SU-DHL-6 (cell line): ENCODE measurements at regions not wholly inside any gene's neighbourhood (a gene's known extent, or its start where the extent isn't known, plus 50 kb on each side); places are given as distances from the start of the nearest gene placed in this dataset.

ENCODE experiments used
- H2AFZ ChIP-seq: fragments of 200-600 bp; sonication (generic); 2 replicates; pipeline ENCODE4 v1.6.1; 2014; ENCODE audit warnings: low read depth, mild to moderate bottlenecking, moderate library complexity, mixed read lengths, antibody characterized with exemption, low read length; ENCODE audit not compliant: severe bottlenecking
- H3F3A ChIP-seq: fragments of 200-600 bp; shearing (Covaris generic); 2 replicates; pipeline ENCODE4 v1.6.0; 2016; ENCODE audit warnings: antibody characterized with exemption, mild to moderate bottlenecking; ENCODE audit not compliant: insufficient read depth
- H3K27ac ChIP-seq: fragments of 200-600 bp; sonication (generic); 2 replicates; pipeline ENCODE4 v1.5.1; 2016; ENCODE audit warnings: low read depth, mild to moderate bottlenecking, low read length, moderate library complexity, mixed read lengths
- H3K27me3 ChIP-seq: fragments of 200-600 bp; sonication (generic), shearing (Covaris generic); 2 replicates; pipeline ENCODE4 v1.6.0; 2014; ENCODE audit warnings: mild to moderate bottlenecking, low read length
- H3K36me3 ChIP-seq: fragments of 200-600 bp; sonication (generic); 2 replicates; pipeline ENCODE4 v1.6.1; 2014; ENCODE audit warnings: mild to moderate bottlenecking, low read length, mixed read lengths
- H3K4me2 ChIP-seq: fragments of 300-600, 200-600 bp; shearing (Covaris generic), sonication (generic); 2 replicates; pipeline ENCODE4 v1.6.0; 2014; ENCODE audit warnings: low read length, low read depth, mild to moderate bottlenecking; ENCODE audit not compliant: poor library complexity, severe bottlenecking
- H3K4me3 ChIP-seq: fragments of 200-600 bp; sonication (generic); 2 replicates; pipeline ENCODE4 v1.5.1; 2014; ENCODE audit warnings: antibody characterized with exemption, low read length, mild to moderate bottlenecking, mixed read lengths; ENCODE audit not compliant: insufficient read depth, poor library complexity, severe bottlenecking
- H3K79me2 ChIP-seq: fragments of 200-600 bp; sonication (generic); 2 replicates; pipeline ENCODE4 v1.6.1; 2014; ENCODE audit warnings: mild to moderate bottlenecking, low read length, moderate library complexity; ENCODE audit not compliant: insufficient read depth
- H3K9ac ChIP-seq: fragments of 200-600 bp; sonication (generic); 2 replicates; pipeline ENCODE4 v1.7.0; 2014; ENCODE audit warnings: mild to moderate bottlenecking, low read length
- H3K9me2 ChIP-seq: fragments of 200-600 bp; sonication (generic); replicated peaks from 2 replicates; pipeline ENCODE4 v1.6.1; 2014; ENCODE audit warnings: low read length; ENCODE audit not compliant: insufficient read depth
- H3K9me3 ChIP-seq: fragments of 200-600 bp; sonication (generic); 2 replicates; pipeline ENCODE4 v1.6.1; 2014; ENCODE audit warnings: low read length, mixed read lengths; ENCODE audit not compliant: insufficient read depth
- H4K20me1 ChIP-seq: fragments of 200-600 bp; sonication (generic); 2 replicates; pipeline ENCODE4 v1.6.1; 2014; ENCODE audit warnings: low read depth, mild to moderate bottlenecking, antibody characterized with exemption, low read length, moderate library complexity, mixed read lengths
- CTCF ChIP-seq: fragments of 200-600 bp; sonication (generic); IDR thresholded peaks from one replicate; pipeline ENCODE4 v1.5.1; 2017; ENCODE audit warnings: antibody characterized with exemption, mild to moderate bottlenecking, low read length, moderate library complexity; ENCODE audit not compliant: insufficient read depth, poor library complexity, severe bottlenecking
- EZH2phosphoT487 ChIP-seq: fragments of 200-600 bp; sonication (generic), shearing (Covaris generic); conservative IDR thresholded peaks from 2 replicates; pipeline ENCODE4 v1.6.1; 2018; ENCODE audit warnings: mild to moderate bottlenecking, antibody characterized with exemption, low read length, moderate library complexity, mixed read lengths

- H2AFZ ChIP-seq, result no peak overlapping the region
- H3K27me3 ChIP-seq, result no peaks in the 10 kb centered on the region
- no peak overlapping the region for H3K4me3 ChIP-seq
- H3K36me3 ChIP-seq, result no peaks in the 10 kb centered on the region
- H4K20me1 ChIP-seq, result no peaks in the 10 kb centered on the region
- no peaks in the 10 kb centered on the region for H3K79me2 ChIP-seq
- H3K9me3 ChIP-seq, result no peaks in the 10 kb centered on the region
- H3K9me2 ChIP-seq, result no peaks in the 10 kb centered on the region
- H3K27ac ChIP-seq, result no peak overlapping the region
- TF ChIP-seq CTCF (no peak), EZH2phosphoT487 (no peak)
- H3K9ac ChIP-seq, result no peak overlapping the region
- H3K4me2 ChIP-seq, result no peak overlapping the region
- no peaks in the 10 kb centered on the region for H3F3A ChIP-seq
Measured at GRCh38 chr13:26949701-26950502, 189.3 kb upstream of the GPR12 start.

- H3K9me3 ChIP-seq, result no peaks in the 10 kb centered on the region
- TF ChIP-seq CTCF (no peak), EZH2phosphoT487 (no peak)
- H3K27ac ChIP-seq, result no peak overlapping the region
- H3K4me3 ChIP-seq, result no peak overlapping the region
- no peak overlapping the region for H3K9ac ChIP-seq
- H2AFZ ChIP-seq, result no peak overlapping the region
- no peaks in the 10 kb centered on the region for H4K20me1 ChIP-seq
- no peaks in the 10 kb centered on the region for H3K9me2 ChIP-seq
- H3K79me2 ChIP-seq, result no peaks in the 10 kb centered on the region
- H3K27me3 ChIP-seq, result no peaks in the 10 kb centered on the region
- H3K4me2 ChIP-seq, result no peak overlapping the region
- no peaks in the 10 kb centered on the region for H3K36me3 ChIP-seq
- no peaks in the 10 kb centered on the region for H3F3A ChIP-seq
Measured at GRCh38 chr13:26948353-26948752, 187.8 kb upstream of the GPR12 start.

GRCh38 chr13:26946684-26947343 lies 186.2 kb upstream of the GPR12 start:
- no peak for TF ChIP-seq EZH2phosphoT487
- TF ChIP-seq CTCF, result no peak
- Histone ChIP-seq H3F3A (no peaks in the 10 kb centered on the region), H3K9me2 (no peaks in the 10 kb centered on the region), H3K27me3 (no peaks in the 10 kb centered on the region), H2AFZ (no peak overlapping the region), H3K9me3 (no peaks in the 10 kb centered on the region), H3K27ac (no peak overlapping the region), H3K9ac (no peak overlapping the region), H3K4me2 (no peak overlapping the region), H3K4me3 (no peak overlapping the region), H4K20me1 (no peaks in the 10 kb centered on the region), H3K36me3 (no peaks in the 10 kb centered on the region), H3K79me2 (no peaks in the 10 kb centered on the region)
